Parathyroid adenoma (tissue), 2 donors: ENCODE measurements at regions not wholly inside any gene's neighbourhood (a gene's known extent, or its start where the extent isn't known, plus 50 kb on each side); places are given as distances from the start of the nearest gene placed in this dataset.
"Not testable (repeated sequence)": the region's sequence is repeated elsewhere in the genome, so short reads cannot be mapped to it uniquely, and the experiment has no call there.

Experiments
- H2AFZ ChIP-seq: fragments of 300-600 bp; sonication (generic); one replicate; pipeline ENCODE4 v1.7.0; 2017; ENCODE audit warnings: antibody characterized with exemption, mild to moderate bottlenecking
- H3K27ac ChIP-seq: fragments of 300-600 bp; sonication (generic); one replicate; pipeline ENCODE4 v1.7.0; 2017
- H3K27me3 ChIP-seq: fragments of 300-600 bp; sonication (generic); one replicate; pipeline ENCODE4 v1.7.0; 2017; ENCODE audit warnings: low read length; ENCODE audit not compliant: control insufficient read depth, insufficient read depth
- H3K36me3 ChIP-seq: fragments of 300-600 bp; sonication (generic); one replicate; pipeline ENCODE4 v1.7.0; 2017; ENCODE audit warnings: low read length; ENCODE audit not compliant: control insufficient read depth, insufficient read depth
- H3K4me1 ChIP-seq: fragments of 300-600 bp; sonication (generic); one replicate; pipeline ENCODE4 v1.7.0; 2017; ENCODE audit warnings: control low read depth
- H3K4me2 ChIP-seq: fragments of 300-600 bp; sonication (generic); one replicate; pipeline ENCODE4 v1.7.0; 2017; ENCODE audit warnings: low read length
- H3K4me3 ChIP-seq: fragments of 300-600 bp; sonication (generic); one replicate; pipeline ENCODE4 v1.7.0; 2017; ENCODE audit warnings: low read depth, low read length
- H3K79me2 ChIP-seq: fragments of 300-600 bp; sonication (generic); one replicate; pipeline ENCODE4 v1.7.0; 2017; ENCODE audit warnings: control low read depth
- H3K9ac ChIP-seq: fragments of 300-600 bp; sonication (generic); one replicate; pipeline ENCODE4 v1.7.0; 2017; ENCODE audit warnings: mild to moderate bottlenecking
- H3K9me3 ChIP-seq: fragments of 300-600 bp; sonication (generic); one replicate; pipeline ENCODE4 v1.7.0; 2017; ENCODE audit warnings: low read length; ENCODE audit not compliant: control insufficient read depth
- TF ChIP-seq, protein P1 (sequence below): fragments of 300-600 bp; sonication (generic); IDR thresholded peaks from one replicate; pipeline ENCODE4 v1.7.0; 2017; ENCODE audit warnings: antibody characterized with exemption, mild to moderate bottlenecking
- donor health status: primary hyperparathyroidism.

DNA sequence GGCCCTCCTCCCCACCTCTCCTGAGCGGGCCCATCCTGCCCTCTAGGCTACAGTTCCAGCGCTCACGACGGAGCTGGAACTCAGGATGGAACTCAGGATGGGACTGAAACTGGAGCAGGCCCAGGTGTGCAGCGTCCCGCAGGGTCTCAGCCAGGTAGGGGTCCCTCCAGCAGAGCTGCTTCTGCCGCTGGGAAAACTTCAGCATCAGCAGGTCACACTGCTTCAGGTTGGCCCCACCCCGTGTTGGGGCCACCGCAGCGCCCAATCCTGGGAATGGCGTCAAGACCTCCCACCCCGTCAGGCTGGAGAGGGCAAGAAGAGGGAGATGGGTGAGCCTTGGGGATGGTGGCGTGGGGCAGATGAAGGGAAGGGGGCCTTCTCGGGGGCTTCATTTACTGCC, 62.6 kb upstream of the TMEM97 start:
- Histone ChIP-seq H3K4me3 (no peak overlapping the region), H3K27me3 (no peaks in the 10 kb centered on the region), H3K4me2 (no peak overlapping the region), H3K27ac (no peak overlapping the region), H3K9ac (no peak overlapping the region), H3K9me3 (no peaks in the 10 kb centered on the region), H3K4me1 (no peaks in the 10 kb centered on the region), H2AFZ (no peak overlapping the region), H3K79me2 (no peaks in the 10 kb centered on the region), H3K36me3 (no peaks in the 10 kb centered on the region)
- TF ChIP-seq, protein P1, sequence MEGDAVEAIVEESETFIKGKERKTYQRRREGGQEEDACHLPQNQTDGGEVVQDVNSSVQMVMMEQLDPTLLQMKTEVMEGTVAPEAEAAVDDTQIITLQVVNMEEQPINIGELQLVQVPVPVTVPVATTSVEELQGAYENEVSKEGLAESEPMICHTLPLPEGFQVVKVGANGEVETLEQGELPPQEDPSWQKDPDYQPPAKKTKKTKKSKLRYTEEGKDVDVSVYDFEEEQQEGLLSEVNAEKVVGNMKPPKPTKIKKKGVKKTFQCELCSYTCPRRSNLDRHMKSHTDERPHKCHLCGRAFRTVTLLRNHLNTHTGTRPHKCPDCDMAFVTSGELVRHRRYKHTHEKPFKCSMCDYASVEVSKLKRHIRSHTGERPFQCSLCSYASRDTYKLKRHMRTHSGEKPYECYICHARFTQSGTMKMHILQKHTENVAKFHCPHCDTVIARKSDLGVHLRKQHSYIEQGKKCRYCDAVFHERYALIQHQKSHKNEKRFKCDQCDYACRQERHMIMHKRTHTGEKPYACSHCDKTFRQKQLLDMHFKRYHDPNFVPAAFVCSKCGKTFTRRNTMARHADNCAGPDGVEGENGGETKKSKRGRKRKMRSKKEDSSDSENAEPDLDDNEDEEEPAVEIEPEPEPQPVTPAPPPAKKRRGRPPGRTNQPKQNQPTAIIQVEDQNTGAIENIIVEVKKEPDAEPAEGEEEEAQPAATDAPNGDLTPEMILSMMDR = no peak

- H3K4me2 ChIP-seq = no peak overlapping the region
- TF ChIP-seq, protein P1 = no peak
- H3K27ac ChIP-seq = no peak overlapping the region
- H3K36me3 ChIP-seq = no peaks in the 10 kb centered on the region
- H3K9ac ChIP-seq = no peak overlapping the region
- no peak overlapping the region for H3K4me3 ChIP-seq
- no peaks in the 10 kb centered on the region for H3K9me3 ChIP-seq
- no peaks in the 10 kb centered on the region for H3K79me2 ChIP-seq
- H3K27me3 ChIP-seq = no peaks in the 10 kb centered on the region
- H3K4me1 ChIP-seq = no peaks in the 10 kb centered on the region
- H2AFZ ChIP-seq = no peak overlapping the region
Measured at GRCh38 chr17:28256881-28257280, 62.1 kb upstream of the TMEM97 start.

- Histone ChIP-seq H3K4me1 (no peaks in the 10 kb centered on the region), H3K9me3 (no peaks in the 10 kb centered on the region), H3K9ac (no peak overlapping the region), H3K36me3 (no peaks in the 10 kb centered on the region), H3K4me3 (no peak overlapping the region), H3K27me3 (no peaks in the 10 kb centered on the region), H3K79me2 (no peaks in the 10 kb centered on the region), H3K27ac (no peak overlapping the region), H3K4me2 (no peak overlapping the region), H2AFZ (no peak overlapping the region)
- TF ChIP-seq, protein P1 = no peak
Measured at GRCh38 chr17:28258347-28258887, 60.6 kb upstream of the TMEM97 start.

GRCh38 chr17:28261219-28261618, 57.8 kb upstream of the TMEM97 start:
- no peaks in the 10 kb centered on the region for H3K9me3 ChIP-seq
- TF ChIP-seq, protein P1 = no peak
- H2AFZ ChIP-seq = no peak overlapping the region
- no peak overlapping the region for H3K27ac ChIP-seq
- H3K4me1 ChIP-seq = no peaks in the 10 kb centered on the region
- H3K36me3 ChIP-seq = no peaks in the 10 kb centered on the region
- no peaks in the 10 kb centered on the region for H3K27me3 ChIP-seq
- H3K9ac ChIP-seq = no peak overlapping the region
- no peak overlapping the region for H3K4me3 ChIP-seq
- H3K79me2 ChIP-seq = no peaks in the 10 kb centered on the region
- H3K4me2 ChIP-seq = no peak overlapping the region

GRCh38 chr17:28262123-28262745, 56.8 kb upstream of the TMEM97 start:
- not testable (repeated sequence) for H3K4me1 ChIP-seq, H3K27ac ChIP-seq, H3K27me3 ChIP-seq, H3K4me3 ChIP-seq, H3K9me3 ChIP-seq, H3K4me2 ChIP-seq, H2AFZ ChIP-seq, H3K36me3 ChIP-seq, H3K79me2 ChIP-seq, H3K9ac ChIP-seq

GRCh38 chr17:28264902-28265548, 54.0 kb upstream of the TMEM97 start:
- not testable (repeated sequence) for H3K27me3 ChIP-seq, H3K9ac ChIP-seq, H3K9me3 ChIP-seq, H3K4me3 ChIP-seq, H3K79me2 ChIP-seq, H2AFZ ChIP-seq, H3K4me1 ChIP-seq, H3K36me3 ChIP-seq, H3K27ac ChIP-seq, H3K4me2 ChIP-seq

GRCh38 chr17:28265856-28266546, 53.0 kb upstream of the TMEM97 start:
- H3K4me2 ChIP-seq, H3K27me3 ChIP-seq, H3K79me2 ChIP-seq, H3K27ac ChIP-seq, H2AFZ ChIP-seq, H3K4me1 ChIP-seq, H3K9ac ChIP-seq, H3K9me3 ChIP-seq, H3K36me3 ChIP-seq, H3K4me3 ChIP-seq: not testable (repeated sequence)
